Suprapubic skin (tissue), 3 donors: ENCODE measurements at regions not wholly inside any gene's neighbourhood (a gene's known extent, or its start where the extent isn't known, plus 50 kb on each side); places are given as distances from the start of the nearest gene placed in this dataset.

ENCODE experiments used
- CTCF ChIP-seq, 2 donors: fragments of 200-600 bp in 1 of 2; fragments of 450-650 bp in 1 of 2; sonication (generic) in 1 of 2; IDR thresholded peaks; one replicate each; pipeline ENCODE4 v1.5.1; 2016 to 2019; ENCODE audit warnings: antibody characterized with exemption in 2 of 2, mild to moderate bottlenecking in 1 of 2, moderate library complexity in 1 of 2
- POLR2A ChIP-seq, 2 donors: fragments of 450-650 bp; IDR thresholded peaks; one replicate each; pipeline ENCODE4 v1.6.1; 2017; ENCODE audit warnings: antibody characterized with exemption in 2 of 2, mild to moderate bottlenecking in 2 of 2, moderate library complexity in 2 of 2

- TF ChIP-seq CTCF (IDR thresholded peaks at IDR 0.05) = no peak
- no peak for TF ChIP-seq POLR2A (IDR thresholded peaks at IDR 0.05)
Observed at GRCh38 chr18:25433590-25433989, 81.6 kb upstream of the ZNF521 start.
